ENCODE measurements at regions not wholly inside any gene's neighbourhood (a gene's known extent, or its start where the extent isn't known, plus 50 kb on each side); places are given as distances from the start of the nearest gene placed in this dataset.

DNA sequence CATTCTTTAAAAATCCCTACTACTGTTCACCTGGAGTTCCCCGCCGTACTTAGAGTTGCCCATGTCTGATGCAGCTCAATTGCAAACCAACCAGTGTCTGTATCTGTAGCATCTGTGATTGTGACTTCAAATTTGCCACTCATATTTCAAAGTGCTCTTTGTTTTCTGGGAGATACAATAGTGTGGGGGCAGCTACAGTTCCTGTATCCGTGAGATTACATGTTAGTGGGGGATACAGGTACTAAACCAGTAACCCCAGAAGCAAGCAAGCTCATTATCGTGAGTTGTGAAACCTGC lies 140.9 kb downstream of the ANKRD60 start:
- intact Hi-C loops (cut with DNase I; ENCODE audit: low total_unique reads): loop anchor here (10.0 kb wide), 1 partner anchor 433 kb away; no protein-coding TSS in a partner anchor
- Histone ChIP-seq H3K27ac (no peak overlapping the region), H3K36me3 (no peaks in the 10 kb centered on the region), H3K27me3 (replicated peaks in 1 of 7) (peaks cover 0 to under 1% (median 0%) of the 10 kb centered on the region in 7 donors), H3K9me3 (no peaks in the 10 kb centered on the region), H3K4me1 (no peaks in the 10 kb centered on the region), H3K4me3 (no peak overlapping the region)
- no peak for DNase-seq
- TF ChIP-seq POLR2AphosphoS5 (IDR thresholded peaks at IDR 0.05): no peak
- TF ChIP-seq, protein P1, sequence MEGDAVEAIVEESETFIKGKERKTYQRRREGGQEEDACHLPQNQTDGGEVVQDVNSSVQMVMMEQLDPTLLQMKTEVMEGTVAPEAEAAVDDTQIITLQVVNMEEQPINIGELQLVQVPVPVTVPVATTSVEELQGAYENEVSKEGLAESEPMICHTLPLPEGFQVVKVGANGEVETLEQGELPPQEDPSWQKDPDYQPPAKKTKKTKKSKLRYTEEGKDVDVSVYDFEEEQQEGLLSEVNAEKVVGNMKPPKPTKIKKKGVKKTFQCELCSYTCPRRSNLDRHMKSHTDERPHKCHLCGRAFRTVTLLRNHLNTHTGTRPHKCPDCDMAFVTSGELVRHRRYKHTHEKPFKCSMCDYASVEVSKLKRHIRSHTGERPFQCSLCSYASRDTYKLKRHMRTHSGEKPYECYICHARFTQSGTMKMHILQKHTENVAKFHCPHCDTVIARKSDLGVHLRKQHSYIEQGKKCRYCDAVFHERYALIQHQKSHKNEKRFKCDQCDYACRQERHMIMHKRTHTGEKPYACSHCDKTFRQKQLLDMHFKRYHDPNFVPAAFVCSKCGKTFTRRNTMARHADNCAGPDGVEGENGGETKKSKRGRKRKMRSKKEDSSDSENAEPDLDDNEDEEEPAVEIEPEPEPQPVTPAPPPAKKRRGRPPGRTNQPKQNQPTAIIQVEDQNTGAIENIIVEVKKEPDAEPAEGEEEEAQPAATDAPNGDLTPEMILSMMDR (IDR thresholded peaks at IDR 0.05 in 8 of 11, conservative IDR thresholded peaks at IDR 0.05 in 3 of 11): peak in 2 of 11 experiments; percentile 8 to 12
- no peak for TF ChIP-seq POLR2A (IDR thresholded peaks at IDR 0.05)
- WGBS, 5 donors: 62 to 73% (median 67%) methylated on average over 4 of the region's 4 CpGs

DNA sequence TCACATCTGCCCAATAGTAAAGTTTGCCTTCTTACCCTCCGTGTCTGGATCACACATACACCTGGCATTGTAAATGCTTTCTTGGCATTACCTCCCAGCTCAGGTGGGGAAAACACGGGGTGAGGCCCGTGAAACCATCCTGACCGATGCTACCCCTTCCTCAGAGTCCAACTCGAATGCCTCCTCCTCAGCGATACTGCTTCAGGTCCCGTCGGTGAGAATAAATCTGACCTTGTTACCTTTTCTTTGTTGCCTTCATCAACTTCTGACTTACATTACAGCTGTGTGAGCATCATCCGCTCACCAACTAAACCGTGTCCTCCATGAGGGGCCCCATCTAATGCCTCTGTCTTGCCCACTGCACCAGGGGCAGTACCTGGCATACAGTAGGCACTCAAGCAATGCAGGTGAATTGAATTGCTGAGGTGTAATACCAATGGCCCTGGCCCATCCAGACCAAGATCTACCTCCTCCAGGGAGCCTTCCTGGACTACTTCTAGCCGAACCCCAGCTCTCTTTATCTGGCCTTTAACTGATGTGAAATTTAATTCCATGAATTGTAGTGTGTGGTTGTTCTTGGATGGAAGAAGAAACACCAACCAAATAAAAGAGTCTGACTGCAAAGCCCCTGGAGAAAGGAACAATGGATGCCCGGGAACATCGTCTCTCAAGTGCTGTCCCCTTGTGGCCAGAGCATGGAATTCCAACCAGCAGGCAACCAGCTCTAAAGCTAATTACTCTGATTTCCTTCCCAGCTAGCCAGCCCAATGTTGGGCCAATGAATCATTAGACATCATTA lies 141.5 kb downstream of the ANKRD60 start:
- Histone ChIP-seq H3K9me3 (no peaks in the 10 kb centered on the region), H3K4me3 (no peak overlapping the region), H3K36me3 (no peaks in the 10 kb centered on the region), H3K27ac (no peak overlapping the region), H3K4me1 (no peaks in the 10 kb centered on the region), H3K27me3 (replicated peaks in 1 of 7) (no peaks in the 10 kb centered on the region)
- no peak for DNase-seq
- 74 to 82% (median 77%) methylated on average over 13 of the region's 13 CpGs for WGBS, 5 donors
- no peak for TF ChIP-seq POLR2A (IDR thresholded peaks at IDR 0.05)
- TF ChIP-seq, protein P1 (IDR thresholded peaks at IDR 0.05 in 8 of 11, conservative IDR thresholded peaks at IDR 0.05 in 3 of 11): peak; percentile 21 to 78 (median 68)
- intact Hi-C loops (cut with DNase I; ENCODE audit: low total_unique reads): loop anchor here (10.0 kb wide), 1 partner anchor 432 kb away; no protein-coding TSS in a partner anchor

DNA sequence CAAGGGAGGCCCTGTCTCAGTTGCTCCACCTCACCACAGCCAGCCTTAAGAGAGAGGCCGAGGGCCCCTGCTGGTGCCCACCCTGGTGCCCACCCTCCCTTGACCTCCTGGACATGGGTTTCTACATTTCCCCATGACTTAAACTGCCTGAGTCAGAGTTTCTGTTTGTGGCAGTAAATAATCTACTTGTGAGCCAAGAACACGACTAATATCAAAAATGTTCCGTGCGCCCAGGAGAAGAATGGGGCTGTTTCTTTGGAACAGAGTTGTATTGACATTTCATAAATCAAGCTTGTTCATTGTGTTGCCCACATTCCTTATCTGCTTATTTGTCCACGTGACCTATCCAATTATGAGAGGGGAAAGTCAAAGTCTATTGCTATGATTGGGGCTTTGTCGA lies 143.5 kb downstream of the ANKRD60 start:
- no peak for DNase-seq
- no peak overlapping the region for H3K27ac ChIP-seq
- no peak overlapping the region for H3K4me3 ChIP-seq
- 85 to 91% (median 89%) methylated on average over 6 of the region's 6 CpGs for WGBS, 5 donors
- H3K9me3 ChIP-seq: no peaks in the 10 kb centered on the region
- H3K36me3 ChIP-seq: no peaks in the 10 kb centered on the region
- H3K27me3 ChIP-seq (replicated peaks in 1 of 7): no peaks in the 10 kb centered on the region
- H3K4me1 ChIP-seq: no peaks in the 10 kb centered on the region
- TF ChIP-seq POLR2AphosphoS5 (IDR thresholded peaks at IDR 0.05) (no peak), POLR2A (IDR thresholded peaks at IDR 0.05) (no peak)
- TF ChIP-seq, protein P1 (IDR thresholded peaks at IDR 0.05 in 8 of 11, conservative IDR thresholded peaks at IDR 0.05 in 3 of 11): no peak
- intact Hi-C loops (cut with DNase I; ENCODE audit: low total_unique reads): loop anchor here (10.0 kb wide), 1 partner anchor 430 kb away; no protein-coding TSS in a partner anchor

DNA sequence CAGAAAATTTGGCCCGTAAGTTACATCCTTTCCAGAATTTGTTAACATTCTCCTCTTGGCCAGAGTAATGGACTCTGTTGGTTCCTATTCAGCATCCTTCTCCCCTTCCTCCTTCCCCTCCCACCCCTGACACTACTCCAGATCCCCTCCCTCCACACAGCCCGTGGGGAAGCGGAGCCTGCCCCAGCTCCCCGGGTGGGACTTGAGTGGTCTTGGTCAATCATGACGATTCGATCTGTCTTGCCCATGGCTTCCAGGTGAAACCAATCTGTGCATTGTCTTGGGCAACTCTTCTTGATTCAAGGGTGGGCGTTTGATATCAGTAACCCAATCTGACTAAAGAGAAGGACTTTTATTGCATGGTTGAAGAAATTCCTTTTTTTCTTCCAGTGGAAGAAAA lies 143.9 kb downstream of the ANKRD60 start:
- intact Hi-C loops (cut with DNase I; ENCODE audit: low total_unique reads): loop anchor here (10.0 kb wide), 1 partner anchor 430 kb away; no protein-coding TSS in a partner anchor
- 87 to 96% (median 93%) methylated on average over 7 of the region's 7 CpGs for WGBS, 5 donors
- TF ChIP-seq POLR2AphosphoS5 (IDR thresholded peaks at IDR 0.05) (no peak), POLR2A (IDR thresholded peaks at IDR 0.05) (no peak)
- TF ChIP-seq, protein P1 (IDR thresholded peaks at IDR 0.05 in 8 of 11, conservative IDR thresholded peaks at IDR 0.05 in 3 of 11): no peak

More for the DNA sequence above, 143.9 kb downstream of the ANKRD60 start:
- Histone ChIP-seq H3K4me1 (no peaks in the 10 kb centered on the region), H3K4me3 (no peak overlapping the region), H3K27ac (no peak overlapping the region), H3K9me3 (no peaks in the 10 kb centered on the region), H3K36me3 (no peaks in the 10 kb centered on the region), H3K27me3 (replicated peaks in 1 of 7) (no peaks in the 10 kb centered on the region)
- DNase-seq: no peak
